HK-2 (cell line): ENCODE measurements at regions not wholly inside any gene's neighbourhood (a gene's known extent, or its start where the extent isn't known, plus 50 kb on each side); places are given as distances from the start of the nearest gene placed in this dataset.
A peak's percentile ranks its signal among the peaks of the same experiment; 100 is the strongest.
"Not testable (repeated sequence)": the region's sequence is repeated elsewhere in the genome, so short reads cannot be mapped to it uniquely, and the experiment has no call there.

ENCODE experiments used
- DNase-seq: peaks from one replicate; pipeline ENCODE4 v3.0.0-alpha.2; 2018; ENCODE audit not compliant: unreplicated experiment

- DNase-seq, result no peak
Measured at GRCh38 chr4:52373650-52374049, 285.5 kb downstream of the USP46 start.

- DNase-seq, result no peak
Measured at GRCh38 chr4:52374877-52375276, 284.2 kb downstream of the USP46 start.

GRCh38 chr4:52376132-52376704, 282.9 kb downstream of the USP46 start:
- peak; percentile 14 for DNase-seq

- no peak for DNase-seq
Measured at GRCh38 chr4:52377563-52377962, 281.5 kb downstream of the USP46 start.

- no peak for DNase-seq
Measured at GRCh38 chr4:52407545-52407944, 251.6 kb downstream of the USP46 start.

GRCh38 chr4:52408032-52408431, 251.1 kb downstream of the USP46 start:
- no peak for DNase-seq

GRCh38 chr4:52408471-52408870, 250.6 kb downstream of the USP46 start:
- no peak for DNase-seq

- DNase-seq, result not testable (repeated sequence)
Measured at GRCh38 chr4:52409766-52410165, 249.3 kb downstream of the USP46 start.

- no peak for DNase-seq
Measured at GRCh38 chr4:52410971-52411370, 248.1 kb downstream of the USP46 start.

GRCh38 chr4:52420330-52420729, 238.8 kb downstream of the USP46 start:
- DNase-seq, result no peak

- DNase-seq, result no peak
Measured at GRCh38 chr4:52421811-52422213, 237.3 kb downstream of the USP46 start.

- no peak for DNase-seq
Measured at GRCh38 chr4:52423967-52424366, 235.1 kb downstream of the USP46 start.

GRCh38 chr4:52425751-52426326, 233.3 kb downstream of the USP46 start:
- no peak for DNase-seq

GRCh38 chr4:52431410-52431809, 227.7 kb downstream of the USP46 start:
- no peak for DNase-seq

GRCh38 chr4:52431869-52432268, 227.2 kb downstream of the USP46 start:
- no peak for DNase-seq

- DNase-seq, result not testable (repeated sequence)
Measured at GRCh38 chr4:52442524-52442923, 216.6 kb downstream of the USP46 start.

- DNase-seq, result no peak
Measured at GRCh38 chr4:52472444-52472843, 186.7 kb downstream of the USP46 start.

GRCh38 chr4:52477191-52477780, 181.8 kb downstream of the USP46 start:
- no peak for DNase-seq

GRCh38 chr4:52483186-52483890, 175.8 kb downstream of the USP46 start:
- DNase-seq, result no peak

GRCh38 chr4:52507774-52508173, 151.3 kb downstream of the USP46 start:
- DNase-seq, result no peak

- no peak for DNase-seq
Measured at GRCh38 chr4:52510939-52511565, 148.0 kb downstream of the USP46 start.

- DNase-seq, result no peak
Measured at GRCh38 chr4:52511825-52512224, 147.3 kb downstream of the USP46 start.

GRCh38 chr4:52512291-52512690, 146.8 kb downstream of the USP46 start:
- no peak for DNase-seq
